ENCODE measurements at regions not wholly inside any gene's neighbourhood (a gene's known extent, or its start where the extent isn't known, plus 50 kb on each side); places are given as distances from the start of the nearest gene placed in this dataset.
A peak's percentile ranks its signal among the peaks of the same experiment; 100 is the strongest.
"Not testable (repeated sequence)": the region's sequence is repeated elsewhere in the genome, so short reads cannot be mapped to it uniquely, and the experiment has no call there.

- not testable (repeated sequence) for H3K4me3 ChIP-seq (ENCODE audit: low read depth, low read length)
- peak; percentile 15 for DNase-seq (ENCODE audit: low read depth)
- peak; percentile 28 for TF ChIP-seq CTCF (conservative IDR thresholded peaks at IDR 0.05; ENCODE audit: low read depth, low read length)
Measured at GRCh38 chr18:8920856-8921787, 181.4 kb upstream of the NDUFV2 start.

DNA sequence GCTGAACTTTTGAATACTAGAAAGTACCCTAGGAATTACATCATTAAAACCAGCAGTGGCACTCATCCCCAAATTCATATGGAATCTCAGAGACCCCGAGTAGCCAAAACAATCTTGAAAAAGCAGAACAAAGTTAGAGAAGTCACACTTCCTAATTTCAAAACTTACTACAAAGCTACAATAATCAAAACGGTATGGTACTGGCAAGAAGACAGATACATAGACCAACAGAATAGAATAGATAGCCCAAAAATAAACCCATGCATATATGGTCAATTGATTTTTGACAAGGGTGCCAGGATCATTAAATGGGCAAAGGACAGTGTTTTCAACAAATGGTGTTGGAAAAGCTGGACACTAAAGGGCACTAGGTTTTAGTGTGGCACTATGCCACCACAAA lies 176.0 kb upstream of the NDUFV2 start:
- no peak for TF ChIP-seq CTCF (conservative IDR thresholded peaks at IDR 0.05; ENCODE audit: low read depth, low read length)
- no peak for DNase-seq (ENCODE audit: low read depth)
- H3K4me3 ChIP-seq (ENCODE audit: low read depth, low read length), result no peak overlapping the region

DNA sequence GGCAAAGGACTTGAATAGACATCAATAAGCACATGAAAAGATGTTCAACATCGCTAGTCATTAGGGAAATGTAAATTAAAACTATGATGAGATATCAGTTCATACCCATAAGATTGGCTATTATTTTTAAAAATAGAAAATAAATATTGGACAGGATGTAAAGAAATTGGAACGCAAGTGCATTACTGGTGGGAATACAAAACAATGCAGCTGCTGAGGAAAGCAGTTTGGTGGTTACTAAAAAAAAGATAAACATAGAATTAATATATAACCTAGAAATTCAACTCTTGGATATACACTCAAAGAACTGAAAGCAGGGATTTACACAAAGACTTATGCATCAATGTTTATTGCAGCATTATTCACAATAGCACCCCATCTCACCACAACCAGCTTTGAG lies 174.5 kb upstream of the NDUFV2 start:
- no peak overlapping the region for H3K4me3 ChIP-seq (ENCODE audit: low read depth, low read length)
- DNase-seq (ENCODE audit: low read depth), result no peak
- TF ChIP-seq CTCF (conservative IDR thresholded peaks at IDR 0.05; ENCODE audit: low read depth, low read length), result no peak

DNA sequence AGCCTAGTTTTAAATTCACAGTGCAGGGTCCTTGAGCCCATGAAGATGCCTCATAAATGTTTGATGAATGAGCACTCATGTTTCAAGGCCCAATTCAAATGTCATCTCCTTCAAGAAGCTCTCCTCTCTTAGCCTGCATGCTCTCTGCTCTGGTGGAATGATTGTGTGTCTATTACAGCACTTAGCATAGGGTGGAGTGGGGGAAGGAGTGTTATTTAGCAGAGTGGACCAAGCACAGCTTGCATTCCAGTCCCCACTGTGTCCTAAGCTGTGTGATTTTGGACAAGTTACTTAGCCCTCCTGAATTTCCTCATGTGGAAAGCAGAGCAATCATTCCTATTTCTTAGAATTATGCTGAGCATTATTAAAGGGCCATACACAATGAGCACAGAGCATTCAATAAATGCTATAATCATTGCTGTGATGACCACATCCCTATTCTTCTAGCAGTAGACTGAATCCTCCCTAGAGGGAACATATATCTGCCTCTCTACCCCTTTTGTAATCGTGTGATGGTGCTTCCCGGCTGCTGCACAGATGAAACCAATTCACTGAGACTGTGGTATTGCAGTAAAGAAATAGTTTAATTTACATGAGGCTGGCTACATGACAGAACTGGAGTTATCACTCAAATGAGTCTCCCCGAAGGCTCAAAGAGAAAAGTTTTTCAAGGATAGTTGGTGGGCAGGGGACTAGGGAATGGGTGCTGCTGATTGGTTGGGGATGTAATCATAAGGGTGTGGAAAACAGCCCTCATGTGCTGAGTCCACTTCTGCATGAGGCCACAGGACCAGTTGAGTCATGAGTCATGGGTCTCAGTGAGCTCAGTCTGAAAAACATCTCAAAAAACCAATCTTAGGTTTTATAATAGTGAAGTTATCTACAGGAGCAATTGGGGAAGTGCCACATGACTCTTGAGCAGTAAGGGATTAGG lies 173.4 kb upstream of the NDUFV2 start:
- TF ChIP-seq CTCF (conservative IDR thresholded peaks at IDR 0.05; ENCODE audit: low read depth, low read length), result no peak
- DNase-seq (ENCODE audit: low read depth), result peak; percentile 48
- H3K4me3 ChIP-seq (ENCODE audit: low read depth, low read length), result no peak overlapping the region

- no peak overlapping the region for H3K4me3 ChIP-seq (ENCODE audit: low read depth, low read length)
- DNase-seq (ENCODE audit: low read depth), result peak; percentile 56
- TF ChIP-seq CTCF (conservative IDR thresholded peaks at IDR 0.05; ENCODE audit: low read depth, low read length), result no peak
Measured at GRCh38 chr18:8930990-8931616, 171.4 kb upstream of the NDUFV2 start.

- H3K4me3 ChIP-seq (ENCODE audit: low read depth, low read length), result no peak overlapping the region
- no peak for DNase-seq (ENCODE audit: low read depth)
- TF ChIP-seq CTCF (conservative IDR thresholded peaks at IDR 0.05; ENCODE audit: low read depth, low read length), result no peak
Measured at GRCh38 chr18:8932866-8933265, 169.6 kb upstream of the NDUFV2 start.

Data from choroid plexus epithelial cell (primary cell).